ENCODE measurements at regions not wholly inside any gene's neighbourhood (a gene's known extent, or its start where the extent isn't known, plus 50 kb on each side); places are given as distances from the start of the nearest gene placed in this dataset.

- Mint-ChIP-seq H3K36me3 (ENCODE audit: low read depth, unreplicated experiment) (no peaks in the 10 kb centered on the region), H3K4me3 (ENCODE audit: unreplicated experiment) (no peak overlapping the region), H3K27ac (ENCODE audit: unreplicated experiment) (no peak overlapping the region), H3K27me3 (ENCODE audit: low read depth, unreplicated experiment) (peaks cover 34% of the 10 kb centered on the region), H3K4me1 (ENCODE audit: low read depth, unreplicated experiment) (no peaks in the 10 kb centered on the region), H3K9me3 (ENCODE audit: unreplicated experiment) (no peaks in the 10 kb centered on the region)
- no peak overlapping the region for H3K4me2 ChIP-seq (ENCODE audit: low read length)
- no peak for FAIRE-seq
- TF ChIP-seq CTCF (IDR thresholded peaks at IDR 0.05; ENCODE audit: insufficient read depth, low read depth, low read length) (no peak), EZH2 (IDR thresholded peaks at IDR 0.05; ENCODE audit: insufficient read depth, low read length) (no peak)
- H4K20me1 ChIP-seq (ENCODE audit: insufficient read depth, low read length): no peaks in the 10 kb centered on the region
- no peaks in the 10 kb centered on the region for H3K27me3 ChIP-seq (ENCODE audit: insufficient read depth, low read length)
- DNase-seq (ENCODE audit: low read depth): no peak
- H3K4me3 ChIP-seq (ENCODE audit: insufficient read depth, low read depth, low read length): no peak overlapping the region
- no peaks in the 10 kb centered on the region for H3K79me2 ChIP-seq (ENCODE audit: insufficient read depth, low read length)
- H2AFZ ChIP-seq (ENCODE audit: low read depth, low read length): no peak overlapping the region
- no peaks in the 10 kb centered on the region for H3K4me1 ChIP-seq (ENCODE audit: insufficient read depth, low read length)
- H3K36me3 ChIP-seq (ENCODE audit: insufficient read depth, low read length): no peaks in the 10 kb centered on the region
- H3K27ac ChIP-seq (ENCODE audit: low read depth, low read length): no peak overlapping the region
- H3K9ac ChIP-seq (ENCODE audit: low read length): no peak overlapping the region
- no peaks in the 10 kb centered on the region for H3K9me3 ChIP-seq (ENCODE audit: insufficient read depth, low read depth, low read length)
These were observed 107.2 kb upstream of the ANO1 start for GRCh38 chr11:69970785-69971535.

GRCh38 chr11:69971741-69972140 is 106.4 kb upstream of the ANO1 start:
- FAIRE-seq (no peak), DNase-seq (ENCODE audit: low read depth) (no peak)
- no peak overlapping the region for H3K4me2 ChIP-seq (ENCODE audit: low read length)
- Mint-ChIP-seq H3K9me3 (ENCODE audit: unreplicated experiment) (no peaks in the 10 kb centered on the region), H3K27ac (ENCODE audit: unreplicated experiment) (no peak overlapping the region), H3K36me3 (ENCODE audit: low read depth, unreplicated experiment) (no peaks in the 10 kb centered on the region), H3K4me1 (ENCODE audit: low read depth, unreplicated experiment) (no peaks in the 10 kb centered on the region), H3K4me3 (ENCODE audit: unreplicated experiment) (no peak overlapping the region), H3K27me3 (ENCODE audit: low read depth, unreplicated experiment) (peaks cover 39% of the 10 kb centered on the region)
- TF ChIP-seq CTCF (IDR thresholded peaks at IDR 0.05; ENCODE audit: insufficient read depth, low read depth, low read length): no peak
- H3K27ac ChIP-seq (ENCODE audit: low read depth, low read length): no peak overlapping the region
- no peaks in the 10 kb centered on the region for H3K36me3 ChIP-seq (ENCODE audit: insufficient read depth, low read length)
- no peaks in the 10 kb centered on the region for H3K79me2 ChIP-seq (ENCODE audit: insufficient read depth, low read length)
- H3K4me1 ChIP-seq (ENCODE audit: insufficient read depth, low read length): no peaks in the 10 kb centered on the region
- no peaks in the 10 kb centered on the region for H4K20me1 ChIP-seq (ENCODE audit: insufficient read depth, low read length)
- no peak overlapping the region for H2AFZ ChIP-seq (ENCODE audit: low read depth, low read length)
- H3K9ac ChIP-seq (ENCODE audit: low read length): no peak overlapping the region
- no peak overlapping the region for H3K4me3 ChIP-seq (ENCODE audit: insufficient read depth, low read depth, low read length)
- H3K27me3 ChIP-seq (ENCODE audit: insufficient read depth, low read length): no peaks in the 10 kb centered on the region
- H3K9me3 ChIP-seq (ENCODE audit: insufficient read depth, low read depth, low read length): no peaks in the 10 kb centered on the region

- Mint-ChIP-seq H3K4me1 (ENCODE audit: low read depth, unreplicated experiment) (no peaks in the 10 kb centered on the region), H3K9me3 (ENCODE audit: unreplicated experiment) (no peaks in the 10 kb centered on the region), H3K27ac (ENCODE audit: unreplicated experiment) (no peak overlapping the region), H3K27me3 (ENCODE audit: low read depth, unreplicated experiment) (peaks cover 39% of the 10 kb centered on the region), H3K4me3 (ENCODE audit: unreplicated experiment) (no peak overlapping the region), H3K36me3 (ENCODE audit: low read depth, unreplicated experiment) (no peaks in the 10 kb centered on the region)
- H3K4me3 ChIP-seq (ENCODE audit: insufficient read depth, low read depth, low read length): no peak overlapping the region
- no peaks in the 10 kb centered on the region for H3K79me2 ChIP-seq (ENCODE audit: insufficient read depth, low read length)
- no peak overlapping the region for H3K27ac ChIP-seq (ENCODE audit: low read depth, low read length)
- no peaks in the 10 kb centered on the region for H3K36me3 ChIP-seq (ENCODE audit: insufficient read depth, low read length)
- DNase-seq (ENCODE audit: low read depth) (no peak), FAIRE-seq (no peak)
- H3K4me1 ChIP-seq (ENCODE audit: insufficient read depth, low read length): no peaks in the 10 kb centered on the region
- no peak overlapping the region for H2AFZ ChIP-seq (ENCODE audit: low read depth, low read length)
- H3K27me3 ChIP-seq (ENCODE audit: insufficient read depth, low read length): no peaks in the 10 kb centered on the region
- no peak overlapping the region for H3K4me2 ChIP-seq (ENCODE audit: low read length)
- no peak overlapping the region for H3K9ac ChIP-seq (ENCODE audit: low read length)
- H4K20me1 ChIP-seq (ENCODE audit: insufficient read depth, low read length): no peaks in the 10 kb centered on the region
- TF ChIP-seq CTCF (IDR thresholded peaks at IDR 0.05; ENCODE audit: insufficient read depth, low read depth, low read length): no peak
- TF ChIP-seq EZH2 (IDR thresholded peaks at IDR 0.05; ENCODE audit: insufficient read depth, low read length): no peak
- no peaks in the 10 kb centered on the region for H3K9me3 ChIP-seq (ENCODE audit: insufficient read depth, low read depth, low read length)
These were observed 105.7 kb upstream of the ANO1 start for GRCh38 chr11:69972351-69972802.
